Heart right ventricle (tissue), 16 donors: ENCODE measurements at regions not wholly inside any gene's neighbourhood (a gene's known extent, or its start where the extent isn't known, plus 50 kb on each side); places are given as distances from the start of the nearest gene placed in this dataset.

ENCODE experiments used
- ATAC-seq, 8 donors: fragments of 200-7000 bp; cut with Tn5 transposase; one replicate each; pipeline ENCODE4 v1.9.1; 2020; ENCODE audit warnings: mild to moderate bottlenecking in 8 of 8, moderate library complexity in 8 of 8, moderate number of reproducible peaks in 1 of 8
- DNase-seq, 2 donors: peaks; one replicate each; pipeline ENCODE4 v3.0.0-alpha.2; 2020
- H3K27ac ChIP-seq, 10 donors: fragments of 200-600 bp; sonication (generic) in 2 of 10; one replicate each; pipeline versions ENCODE4 v1.5.0 to v1.8.0; 2020 to 2022; ENCODE audit warnings: mild to moderate bottlenecking in 3 of 10
- H3K27me3 ChIP-seq, 7 donors: fragments of 200-600 bp; one replicate each; pipeline ENCODE4 v1.8.0; 2021 to 2022; ENCODE audit warnings: mild to moderate bottlenecking in 2 of 7
- H3K36me3 ChIP-seq, 9 donors: fragments of 200-600 bp; sonication (generic) in 1 of 9; one replicate each; pipeline versions ENCODE4 v1.5.0 to v1.8.0; 2020 to 2022; ENCODE audit warnings: mild to moderate bottlenecking in 2 of 9
- H3K4me1 ChIP-seq, 9 donors: fragments of 200-600 bp; sonication (generic) in 1 of 9; one replicate each; pipeline versions ENCODE4 v1.5.0 to v1.8.0; 2020 to 2022; ENCODE audit warnings: mild to moderate bottlenecking in 4 of 9
- H3K4me3 ChIP-seq, 10 donors: fragments of 200-600 bp; sonication (generic) in 2 of 10; one replicate each; pipeline versions ENCODE4 v1.5.0 to v1.8.0; 2020 to 2022; ENCODE audit warnings: mild to moderate bottlenecking in 7 of 10, moderate library complexity in 2 of 10
- H3K9me3 ChIP-seq, 11 donors: fragments of 200-600 bp in 10 of 11; sonication (generic) in 2 of 11; one replicate each; pipeline versions ENCODE4 v1.5.0 to v1.8.0; 2013 to 2022; ENCODE audit warnings: mild to moderate bottlenecking in 2 of 11, control low read depth in 1 of 11, moderate library complexity in 1 of 11
- CTCF ChIP-seq, 9 donors: fragments of 200-600 bp; sonication (generic) in 2 of 9; IDR thresholded peaks; one replicate each; pipeline versions ENCODE4 v1.5.0 to v1.8.0; 2021 to 2022; ENCODE audit warnings: antibody characterized with exemption in 9 of 9, mild to moderate bottlenecking in 5 of 9, moderate library complexity in 1 of 9
- WGBS, 2 donors: extraction: QIAGEN DNeasy Blood & Tissue Kit; methylation state at CpG; one replicate each; pipeline ENCODE4 v1.1.7; 2013; ENCODE audit warnings: inconsistent platforms in 1 of 2; 5-methylcytosine and 5-hydroxymethylcytosine counted together
- intact Hi-C, 10 donors: fragments of 100-400 bp; cut with DNase I; formaldehyde crosslinking; loops; one replicate each; pipeline versions ENCODE4 v1.11.1 to v1.14.2; 2022
- donor health status: Arrhythmogenic right ventricular cardiomyopathy.
- donor health status: ischemic (EF 13 %, LVEDD 7.1; RV severe dilation, severe dysfunction).
- donor health status: healthy with polysubstance abuse.
- donor health status: DM: no; HTN: yes; CAD: no.
- donor health status: DM: no; HTN: no; CAD: no.
- donor health status: ischemic (EF 25% LVEDD 6.9; RV normal size, moderate dysfunction).
- donor health status: ischemic (EF 25% LVEDD 5.7; RV mildly dilated, moderate dysfunction).
- donor health status: healthy.
- donor health status: DM: yes; HTN: yes; CAD: no.
- donor health status: Ischemic cardiomyopathy.
- donor health status: ischemic (EF 35%, LVEDD 5.7; RV mildly dilated, moderate dysfunction).
- donor health status: nonischemic (EF 11% LVEDD 7.7; RV severe dilation, severe dysfunction).
- donor health status: DM: yes; HTN: yes; CAD: no.
- donor health status: PGD.
- donor health status: ischemic (EF 29% LVEDD 5.4; RV normal size, mild dysfunction).
- donor health status: nonischemic (EF 23%, LVEDD 6.1; RV moderate dilation, normal function).

GRCh38 chr2:37563375-37564015 is 107.9 kb downstream of the CDC42EP3 start:
- Histone ChIP-seq H3K27ac (no peak overlapping the region), H3K27me3 (no peaks in the 10 kb centered on the region), H3K4me1 (peaks cover 0 to 58% (median 14%) of the 10 kb centered on the region in 9 donors), H3K9me3 (no peaks in the 10 kb centered on the region), H3K4me3 (no peak overlapping the region), H3K36me3 (no peaks in the 10 kb centered on the region)
- intact Hi-C loops: loop anchor here in 1 of 10 donors (10.0 kb wide), 1 partner anchor 81 kb away; no protein-coding TSS in a partner anchor
- ATAC-seq: no peak
- no peak for DNase-seq
- no peak for TF ChIP-seq CTCF (IDR thresholded peaks at IDR 0.05)
- 83 to 86% methylated on average over 6 of the region's 6 CpGs for WGBS, 2 donors

- 85% methylated on average over 7 of the region's 7 CpGs for WGBS, 2 donors
- peaks cover 0 to 49% (median 16%) of the 10 kb centered on the region in 9 donors for H3K4me1 ChIP-seq
- intact Hi-C loops: loop anchor here in 1 of 10 donors (10.0 kb wide), 1 partner anchor 80 kb away; no protein-coding TSS in a partner anchor
These were observed 107.1 kb downstream of the CDC42EP3 start for GRCh38 chr2:37564356-37564755.

DNA sequence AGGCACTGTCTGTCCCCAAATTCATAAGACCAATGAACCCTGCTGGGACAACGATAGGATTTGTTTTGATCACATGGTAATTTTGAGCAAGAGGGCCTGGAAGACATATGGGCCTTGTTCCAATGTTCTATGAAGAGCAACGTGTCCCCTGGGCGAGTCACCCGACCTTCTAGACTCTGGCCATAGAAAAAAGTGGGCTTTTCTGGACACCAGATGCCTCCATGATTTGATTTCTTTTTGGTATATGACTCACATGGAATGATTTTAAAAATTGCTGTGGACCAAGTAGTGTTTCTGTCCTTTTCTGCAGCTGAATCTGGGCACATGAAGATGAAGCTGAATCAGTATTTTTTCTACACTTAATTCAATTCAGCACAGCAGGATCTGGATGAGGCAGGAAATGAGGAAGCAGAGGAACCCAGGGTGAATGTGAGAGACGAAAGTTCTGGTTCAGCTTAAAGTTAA is 104.9 kb downstream of the CDC42EP3 start:
- H3K9me3 ChIP-seq: no peaks in the 10 kb centered on the region
- no peak overlapping the region for H3K4me3 ChIP-seq
- DNase-seq: no peak
- no peaks in the 10 kb centered on the region for H3K27me3 ChIP-seq
- peaks cover 0 to 41% (median 28%) of the 10 kb centered on the region in 9 donors for H3K4me1 ChIP-seq
- 54 to 68% methylated on average over 5 of the region's 5 CpGs for WGBS, 2 donors
- ATAC-seq: peak in 2 of 8 donors; percentile 22 to 56
- no peak overlapping the region for H3K27ac ChIP-seq
- no peak for TF ChIP-seq CTCF (IDR thresholded peaks at IDR 0.05)
- intact Hi-C loops: loop anchor here in 1 of 10 donors (10.0 kb wide), 1 partner anchor 78 kb away; no protein-coding TSS in a partner anchor
- no peaks in the 10 kb centered on the region for H3K36me3 ChIP-seq

More at GRCh38 chr2:37564356-37564755, 107.1 kb downstream of the CDC42EP3 start:
- no peak overlapping the region for H3K4me3 ChIP-seq
- no peak for ATAC-seq
- H3K36me3 ChIP-seq: no peaks in the 10 kb centered on the region
- TF ChIP-seq CTCF (IDR thresholded peaks at IDR 0.05): no peak
- DNase-seq: no peak
- no peaks in the 10 kb centered on the region for H3K9me3 ChIP-seq
- H3K27me3 ChIP-seq: no peaks in the 10 kb centered on the region
- H3K27ac ChIP-seq: no peak overlapping the region

GRCh38 chr2:37568565-37568964 is 102.9 kb downstream of the CDC42EP3 start:
- intact Hi-C loops: loop anchor here in 1 of 10 donors (10.0 kb wide), 1 partner anchor 76 kb away; no protein-coding TSS in a partner anchor
- Histone ChIP-seq H3K4me3 (no peak overlapping the region), H3K9me3 (no peaks in the 10 kb centered on the region), H3K27ac (no peak overlapping the region), H3K27me3 (no peaks in the 10 kb centered on the region), H3K4me1 (peaks cover 0 to 27% (median 19%) of the 10 kb centered on the region in 9 donors), H3K36me3 (no peaks in the 10 kb centered on the region)
- no peak for TF ChIP-seq CTCF (IDR thresholded peaks at IDR 0.05)
- 85 to 89% methylated on average over 2 of the region's 2 CpGs for WGBS, 2 donors
- DNase-seq (no peak), ATAC-seq (no peak)
